LoVo (cell line): ENCODE measurements at regions not wholly inside any gene's neighbourhood (a gene's known extent, or its start where the extent isn't known, plus 50 kb on each side); places are given as distances from the start of the nearest gene placed in this dataset.
"Not testable (repeated sequence)": the region's sequence is repeated elsewhere in the genome, so short reads cannot be mapped to it uniquely, and the experiment has no call there.

ENCODE experiments used
- DNase-seq: peaks from one replicate; pipeline ENCODE4 v3.0.0-alpha.2; 2016; ENCODE audit warnings: low spot score

GRCh38 chr2:215744514-215744913 is 268.8 kb downstream of the MREG start:
- no peak for DNase-seq

DNA sequence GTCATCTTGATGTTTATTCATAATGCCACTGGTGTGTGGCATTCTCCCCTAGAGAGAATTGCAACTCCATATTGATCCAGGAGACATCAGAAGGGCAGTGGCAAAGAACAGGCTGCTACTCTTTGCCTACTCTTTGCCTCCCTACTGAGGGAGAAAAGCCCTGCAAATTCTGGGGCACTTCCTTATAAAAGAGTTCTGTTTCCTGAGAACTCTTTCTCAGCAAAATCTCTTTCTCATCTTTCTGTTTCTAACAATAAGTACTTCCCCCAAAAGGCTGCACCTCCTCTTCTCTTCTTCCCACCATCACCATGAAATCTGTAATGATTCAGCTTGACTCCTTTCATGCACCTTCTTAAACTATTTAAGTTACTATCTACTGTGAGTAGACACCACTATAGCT is 270.3 kb downstream of the MREG start:
- no peak for DNase-seq

GRCh38 chr2:215742021-215742420 is 271.3 kb downstream of the MREG start:
- no peak for DNase-seq

DNA sequence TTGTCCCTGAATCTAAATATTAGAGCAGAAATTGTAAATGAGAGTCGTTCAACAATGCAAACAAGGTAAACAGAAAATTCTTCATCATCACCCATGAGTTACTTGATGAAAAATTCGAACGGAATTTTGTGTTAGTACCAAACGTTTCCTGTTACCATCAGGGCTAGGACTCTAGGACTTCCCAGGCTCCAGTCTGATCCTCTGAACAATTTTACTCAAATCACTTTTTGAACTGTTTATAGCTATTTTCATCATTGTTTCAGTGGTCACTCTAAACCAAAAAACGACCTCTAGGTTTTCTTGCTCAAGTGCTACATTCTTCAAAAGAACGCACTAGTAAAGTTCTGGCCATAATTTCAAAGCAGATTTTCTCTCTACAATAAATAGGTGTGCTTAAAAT is 273.3 kb downstream of the MREG start:
- DNase-seq: no peak

- DNase-seq: no peak
Observed at GRCh38 chr2:215738351-215738750, 275.0 kb downstream of the MREG start.

- DNase-seq: no peak
Observed at GRCh38 chr2:215737477-215737876, 275.9 kb downstream of the MREG start.

GRCh38 chr2:215736653-215737290 is 276.6 kb downstream of the MREG start:
- no peak for DNase-seq

- DNase-seq: no peak
Observed at GRCh38 chr2:215731108-215731658, 282.2 kb downstream of the MREG start.

DNA sequence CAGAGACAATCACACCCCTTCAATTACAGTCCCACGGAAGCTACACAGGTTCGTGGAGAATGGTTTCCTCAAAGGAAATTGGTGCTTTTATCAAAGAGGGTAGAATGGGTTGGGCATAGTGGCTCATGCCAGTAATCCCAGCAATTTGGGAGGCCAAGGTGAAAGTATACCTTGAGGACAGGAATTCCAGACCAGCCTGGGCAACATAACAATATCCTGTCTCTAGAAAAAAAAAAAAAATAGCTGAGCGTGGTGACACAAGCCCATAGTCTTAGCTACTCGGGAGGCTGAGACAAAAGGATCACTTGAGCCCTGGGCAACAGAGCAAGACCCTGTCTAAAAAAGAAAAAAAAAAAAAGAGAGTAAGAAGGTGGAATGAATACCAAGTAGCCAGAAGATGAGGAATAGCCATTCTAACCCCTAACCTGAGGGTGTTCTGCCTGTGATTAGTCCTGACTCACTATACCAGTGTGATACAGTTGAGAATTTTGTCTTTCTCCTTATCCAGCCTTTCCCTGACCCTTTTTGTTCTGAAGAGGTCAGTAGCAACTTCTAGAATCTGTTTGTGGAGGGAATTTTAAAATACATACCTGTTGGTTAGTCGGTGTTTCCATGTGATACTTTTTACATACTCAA is 283.2 kb downstream of the MREG start:
- no peak for DNase-seq

GRCh38 chr2:215728504-215729065 is 284.8 kb downstream of the MREG start:
- no peak for DNase-seq

DNA sequence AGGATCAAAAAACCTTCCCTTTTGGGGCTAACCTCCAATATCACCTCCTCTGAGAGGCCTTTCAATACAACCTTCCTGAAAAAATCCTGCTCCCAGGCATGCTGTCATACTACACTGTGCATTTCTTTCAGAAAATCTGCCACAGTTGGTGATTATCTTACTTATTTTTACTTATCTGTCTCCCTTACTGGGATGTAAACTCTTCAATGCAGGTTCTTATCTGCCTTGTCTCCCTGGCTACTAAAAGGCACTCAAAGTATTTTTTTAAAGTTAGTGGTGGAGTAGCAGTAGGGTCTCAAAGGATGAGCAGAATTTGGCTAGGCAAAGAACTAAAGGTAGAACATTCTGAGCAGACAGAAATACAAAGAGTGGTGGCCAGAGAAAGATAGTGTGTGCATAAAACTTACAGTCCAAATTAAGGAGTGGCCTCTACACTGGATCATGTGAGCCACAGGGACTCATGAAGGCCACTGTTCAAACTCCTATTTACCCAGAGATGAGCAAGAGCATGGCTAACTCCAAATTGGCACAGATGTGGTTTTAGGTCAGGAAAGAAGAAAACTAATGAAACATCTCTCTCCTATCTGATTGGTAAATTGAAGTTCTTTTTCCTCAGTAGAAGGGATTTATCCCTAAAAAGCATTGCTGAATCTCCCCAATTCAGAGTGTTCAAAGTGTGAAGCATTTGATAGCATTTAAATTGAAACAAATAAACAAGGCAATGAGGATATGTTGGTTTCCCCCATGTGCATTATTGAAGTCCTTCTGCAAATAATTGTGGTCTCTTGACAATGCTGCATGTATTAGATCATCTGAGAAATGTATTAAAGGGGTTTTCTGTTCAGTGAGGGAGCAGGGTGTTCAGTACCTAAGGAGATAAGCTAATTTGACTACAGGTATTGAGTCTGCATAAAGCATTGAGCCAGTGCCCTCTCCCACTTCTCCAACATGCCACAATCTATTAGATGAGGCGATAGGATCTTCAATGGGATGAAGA is 285.5 kb downstream of the MREG start:
- no peak for DNase-seq

- DNase-seq: no peak
Observed at GRCh38 chr2:215726070-215726469, 287.3 kb downstream of the MREG start.

- no peak for DNase-seq
Observed at GRCh38 chr2:215724146-215724545, 288.3 kb upstream of the FN1 start.

DNA sequence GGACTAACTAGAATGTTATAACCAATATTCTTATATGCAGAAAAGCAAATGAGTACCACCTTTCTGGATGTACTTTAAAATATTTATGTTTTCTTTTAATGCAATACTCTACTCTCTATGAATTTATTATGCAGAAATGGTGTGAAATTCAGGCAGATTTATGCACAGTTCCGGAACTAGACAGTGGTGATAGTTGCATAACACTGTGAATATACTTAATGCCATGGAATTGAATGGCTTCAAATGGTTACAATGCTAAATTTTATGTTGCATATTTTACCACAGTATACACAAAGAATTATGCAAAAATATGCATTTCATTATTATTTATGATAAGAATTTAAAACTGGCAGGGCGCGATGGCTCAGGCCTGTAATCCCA is 287.8 kb upstream of the FN1 start:
- DNase-seq: no peak

GRCh38 chr2:215722986-215723630 is 287.2 kb upstream of the FN1 start:
- DNase-seq: no peak

DNA sequence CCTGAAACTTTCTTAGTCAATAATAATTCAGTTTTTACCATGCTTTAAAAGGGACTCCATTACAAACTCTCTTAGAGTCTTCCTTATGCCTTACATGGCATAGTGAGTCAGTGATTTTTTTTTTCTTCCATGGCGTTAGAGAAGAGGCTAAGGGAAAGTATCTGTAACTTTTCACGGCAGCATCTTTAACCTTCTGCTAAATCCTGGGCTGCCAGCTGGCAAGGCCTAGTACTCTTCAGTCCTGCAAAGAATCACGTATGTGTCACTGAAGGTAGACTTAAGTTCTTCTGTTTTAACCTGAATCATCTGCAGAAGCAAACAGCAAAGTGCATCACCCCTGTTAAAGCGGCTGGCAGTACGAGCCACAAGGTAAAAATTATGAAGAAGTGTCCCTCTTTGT is 286.3 kb upstream of the FN1 start:
- DNase-seq: no peak

DNA sequence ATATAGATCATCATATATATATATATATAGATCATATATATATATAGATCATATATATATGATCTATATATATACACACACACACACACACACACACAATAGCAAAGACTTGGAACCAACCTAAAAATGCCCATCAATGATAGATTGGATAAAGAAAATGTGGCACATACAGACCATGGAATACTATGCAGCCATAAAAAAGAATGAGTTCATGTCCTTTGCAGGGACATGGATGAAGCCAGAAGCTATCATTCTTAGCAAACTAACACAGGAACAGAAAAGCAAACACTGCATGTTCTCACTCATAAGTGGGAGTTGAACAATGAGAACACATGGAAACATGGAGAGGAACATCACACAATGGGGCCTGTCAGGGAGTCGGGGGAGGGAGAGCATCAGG is 285.6 kb upstream of the FN1 start:
- not testable (repeated sequence) for DNase-seq

GRCh38 chr2:215718890-215719289 is 283.0 kb upstream of the FN1 start:
- DNase-seq: no peak

- no peak for DNase-seq
Observed at GRCh38 chr2:215718436-215718835, 282.6 kb upstream of the FN1 start.

GRCh38 chr2:215717501-215718381 is 281.9 kb upstream of the FN1 start:
- no peak for DNase-seq

- DNase-seq: no peak
Observed at GRCh38 chr2:215716956-215717355, 281.1 kb upstream of the FN1 start.
